Gastrocnemius medialis (tissue), 4 donors: ENCODE measurements at regions not wholly inside any gene's neighbourhood (a gene's known extent, or its start where the extent isn't known, plus 50 kb on each side); places are given as distances from the start of the nearest gene placed in this dataset.

ENCODE experiments used
- CTCF ChIP-seq, 5 experiments: fragments of 450-650 bp in 3 of 5; fragments of 200-600 bp in 2 of 5; sonication (generic) in 2 of 5; IDR thresholded peaks in 4 of 5; conservative IDR thresholded peaks in 1 of 5; 1 replicate in 4 of 5; 2 replicates in 1 of 5; pipeline ENCODE4 v1.5.1; 2016 to 2019; ENCODE audit warnings: antibody characterized with exemption in 5 of 5, mild to moderate bottlenecking in 3 of 5, moderate library complexity in 3 of 5
- POLR2A ChIP-seq, 2 donors: fragments of 450-650 bp; IDR thresholded peaks; one replicate each; pipeline ENCODE4 v1.6.1; 2017; ENCODE audit warnings: antibody characterized with exemption in 2 of 2, mild to moderate bottlenecking in 2 of 2, moderate library complexity in 2 of 2

DNA sequence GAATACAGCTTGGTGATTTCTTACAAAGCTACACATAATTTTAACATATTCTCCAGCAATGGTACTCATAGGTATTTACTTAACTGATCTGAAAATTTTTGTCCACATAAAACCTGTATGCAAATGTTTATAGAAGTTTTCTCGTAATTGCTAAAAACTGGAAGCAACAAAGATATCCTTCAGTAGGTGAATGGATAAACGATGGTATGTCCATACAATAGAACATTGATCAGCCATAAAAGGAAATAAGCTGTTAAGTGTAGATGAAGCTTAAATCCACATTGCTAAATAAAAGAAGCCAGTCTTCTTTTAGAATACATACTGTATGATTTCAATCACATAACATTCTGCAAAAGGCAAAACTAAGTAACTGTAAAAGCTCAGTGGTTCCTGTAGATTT is 224.8 kb upstream of the DPYD start:
- TF ChIP-seq CTCF (IDR thresholded peaks at IDR 0.05 in 4 of 5, conservative IDR thresholded peaks at IDR 0.05 in 1 of 5), result no peak
- no peak for TF ChIP-seq POLR2A (IDR thresholded peaks at IDR 0.05)
